ENCODE measurements at regions not wholly inside any gene's neighbourhood (a gene's known extent, or its start where the extent isn't known, plus 50 kb on each side); places are given as distances from the start of the nearest gene placed in this dataset.

DNA sequence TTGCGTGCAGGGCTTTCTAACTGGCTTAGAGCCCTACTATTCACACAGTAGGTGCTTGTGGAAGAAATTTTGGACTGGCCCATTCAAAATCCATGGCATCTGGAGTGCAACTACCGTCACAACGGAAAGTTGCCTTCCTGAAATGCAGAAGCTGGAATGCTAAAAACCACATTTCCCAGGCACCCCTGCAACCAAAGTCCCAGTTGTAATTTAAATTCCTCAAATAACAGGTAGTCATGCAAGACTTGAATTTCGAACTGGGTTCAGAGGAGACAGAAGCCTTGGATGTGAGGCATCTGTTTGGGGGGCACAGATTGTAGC lies 186.7 kb downstream of the TOMM20 start:
- 89% methylated on average over 4 of the region's 4 CpGs for WGBS (ENCODE audit: low lambda C conversion rate)
- Histone ChIP-seq H3K9me2 (no peaks in the 10 kb centered on the region), H3K9me3 (no peaks in the 10 kb centered on the region), H3K79me2 (ENCODE audit: insufficient read depth) (no peaks in the 10 kb centered on the region), H3K4me1 (ENCODE audit: control insufficient read depth in 1 of 2, insufficient read depth in 2 of 2, low read depth in 1 of 2, low read length in 1 of 2) (no peaks in the 10 kb centered on the region), H3K27ac (ENCODE audit: low read depth in 2 of 2, low read length in 1 of 2) (no peak overlapping the region), H3K4me3 (ENCODE audit: low read depth in 2 of 2, low read length in 1 of 2) (no peak overlapping the region), H4K20me1 (ENCODE audit: insufficient read depth) (no peaks in the 10 kb centered on the region), H3K4me2 (no peak overlapping the region), H2AFZ (ENCODE audit: low read depth) (no peak overlapping the region), H3F3A (replicated peaks; ENCODE audit: insufficient read depth) (no peaks in the 10 kb centered on the region), H3K9ac (no peak overlapping the region), H3K27me3 (ENCODE audit: insufficient read depth) (no peaks in the 10 kb centered on the region), H3K36me3 (replicated peaks in 1 of 2; ENCODE audit: control insufficient read depth in 1 of 2, insufficient read depth in 2 of 2, low read length in 1 of 2) (no peaks in the 10 kb centered on the region)
- ChIA-PET POLR2A (no interaction called here), CTCF (no interaction called here)
- TF ChIP-seq NFIC (IDR thresholded peaks at IDR 0.05; ENCODE audit: borderline replicate concordance) (no peak), POLR2AphosphoS5 (IDR thresholded peaks at IDR 0.05; ENCODE audit: low read depth, low read length) (no peak), YY1 (IDR thresholded peaks at IDR 0.05; ENCODE audit: low read depth) (no peak), JUND (IDR thresholded peaks at IDR 0.05) (no peak), FOSL2 (IDR thresholded peaks at IDR 0.05; ENCODE audit: borderline replicate concordance, low read depth) (no peak), FOXJ3 (CRISPR knock-in tag; IDR thresholded peaks at IDR 0.05) (no peak), TCF12 (IDR thresholded peaks at IDR 0.05) (no peak), RAD21 (IDR thresholded peaks at IDR 0.05; ENCODE audit: low read length) (no peak), EP300 (IDR thresholded peaks at IDR 0.05; ENCODE audit: borderline replicate concordance in 1 of 2, low read depth in 1 of 2, low read length in 1 of 2) (no peak), MXI1 (IDR thresholded peaks at IDR 0.05; ENCODE audit: low read depth, low read length) (no peak), RFX5 (IDR thresholded peaks at IDR 0.05; ENCODE audit: low read length) (no peak), RXRA (IDR thresholded peaks at IDR 0.05; ENCODE audit: borderline replicate concordance, low read depth) (no peak), GABPA (IDR thresholded peaks at IDR 0.05; ENCODE audit: low read depth) (no peak), EZH2phosphoT487 (IDR thresholded peaks at IDR 0.05; ENCODE audit: borderline replicate concordance, low read depth) (no peak), FOXM1 (IDR thresholded peaks at IDR 0.05; ENCODE audit: low read depth) (no peak)
- TF ChIP-seq, protein P1, sequence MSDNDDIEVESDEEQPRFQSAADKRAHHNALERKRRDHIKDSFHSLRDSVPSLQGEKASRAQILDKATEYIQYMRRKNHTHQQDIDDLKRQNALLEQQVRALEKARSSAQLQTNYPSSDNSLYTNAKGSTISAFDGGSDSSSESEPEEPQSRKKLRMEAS (IDR thresholded peaks at IDR 0.05; ENCODE audit: low read depth), result no peak
- TF ChIP-seq, protein P2, sequence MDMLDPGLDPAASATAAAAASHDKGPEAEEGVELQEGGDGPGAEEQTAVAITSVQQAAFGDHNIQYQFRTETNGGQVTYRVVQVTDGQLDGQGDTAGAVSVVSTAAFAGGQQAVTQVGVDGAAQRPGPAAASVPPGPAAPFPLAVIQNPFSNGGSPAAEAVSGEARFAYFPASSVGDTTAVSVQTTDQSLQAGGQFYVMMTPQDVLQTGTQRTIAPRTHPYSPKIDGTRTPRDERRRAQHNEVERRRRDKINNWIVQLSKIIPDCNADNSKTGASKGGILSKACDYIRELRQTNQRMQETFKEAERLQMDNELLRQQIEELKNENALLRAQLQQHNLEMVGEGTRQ (IDR thresholded peaks at IDR 0.05; ENCODE audit: borderline replicate concordance, low read depth, low read length), result no peak
- TF ChIP-seq, protein P3, sequence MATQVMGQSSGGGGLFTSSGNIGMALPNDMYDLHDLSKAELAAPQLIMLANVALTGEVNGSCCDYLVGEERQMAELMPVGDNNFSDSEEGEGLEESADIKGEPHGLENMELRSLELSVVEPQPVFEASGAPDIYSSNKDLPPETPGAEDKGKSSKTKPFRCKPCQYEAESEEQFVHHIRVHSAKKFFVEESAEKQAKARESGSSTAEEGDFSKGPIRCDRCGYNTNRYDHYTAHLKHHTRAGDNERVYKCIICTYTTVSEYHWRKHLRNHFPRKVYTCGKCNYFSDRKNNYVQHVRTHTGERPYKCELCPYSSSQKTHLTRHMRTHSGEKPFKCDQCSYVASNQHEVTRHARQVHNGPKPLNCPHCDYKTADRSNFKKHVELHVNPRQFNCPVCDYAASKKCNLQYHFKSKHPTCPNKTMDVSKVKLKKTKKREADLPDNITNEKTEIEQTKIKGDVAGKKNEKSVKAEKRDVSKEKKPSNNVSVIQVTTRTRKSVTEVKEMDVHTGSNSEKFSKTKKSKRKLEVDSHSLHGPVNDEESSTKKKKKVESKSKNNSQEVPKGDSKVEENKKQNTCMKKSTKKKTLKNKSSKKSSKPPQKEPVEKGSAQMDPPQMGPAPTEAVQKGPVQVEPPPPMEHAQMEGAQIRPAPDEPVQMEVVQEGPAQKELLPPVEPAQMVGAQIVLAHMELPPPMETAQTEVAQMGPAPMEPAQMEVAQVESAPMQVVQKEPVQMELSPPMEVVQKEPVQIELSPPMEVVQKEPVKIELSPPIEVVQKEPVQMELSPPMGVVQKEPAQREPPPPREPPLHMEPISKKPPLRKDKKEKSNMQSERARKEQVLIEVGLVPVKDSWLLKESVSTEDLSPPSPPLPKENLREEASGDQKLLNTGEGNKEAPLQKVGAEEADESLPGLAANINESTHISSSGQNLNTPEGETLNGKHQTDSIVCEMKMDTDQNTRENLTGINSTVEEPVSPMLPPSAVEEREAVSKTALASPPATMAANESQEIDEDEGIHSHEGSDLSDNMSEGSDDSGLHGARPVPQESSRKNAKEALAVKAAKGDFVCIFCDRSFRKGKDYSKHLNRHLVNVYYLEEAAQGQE (IDR thresholded peaks at IDR 0.05; ENCODE audit: low read depth, low read length), result no peak
- TF ChIP-seq, protein P4, sequence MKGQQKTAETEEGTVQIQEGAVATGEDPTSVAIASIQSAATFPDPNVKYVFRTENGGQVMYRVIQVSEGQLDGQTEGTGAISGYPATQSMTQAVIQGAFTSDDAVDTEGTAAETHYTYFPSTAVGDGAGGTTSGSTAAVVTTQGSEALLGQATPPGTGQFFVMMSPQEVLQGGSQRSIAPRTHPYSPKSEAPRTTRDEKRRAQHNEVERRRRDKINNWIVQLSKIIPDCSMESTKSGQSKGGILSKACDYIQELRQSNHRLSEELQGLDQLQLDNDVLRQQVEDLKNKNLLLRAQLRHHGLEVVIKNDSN (IDR thresholded peaks at IDR 0.05; ENCODE audit: borderline replicate concordance, low read depth), result no peak
- DNase-seq, result no peak

All from SK-N-SH (cell line).